Hepatocyte (in vitro differentiated cells): ENCODE measurements at regions not wholly inside any gene's neighbourhood (a gene's known extent, or its start where the extent isn't known, plus 50 kb on each side); places are given as distances from the start of the nearest gene placed in this dataset.

ENCODE experiments used
- EZH2 ChIP-seq: fragments of 200-600 bp; sonication (generic); IDR thresholded peaks from 2 replicates; pipeline ENCODE4 v1.6.1; 2016; ENCODE audit warnings: antibody characterized with exemption, mild to moderate bottlenecking, borderline replicate concordance
- TF ChIP-seq, protein P1 (sequence below): fragments of 200-600 bp; sonication (generic); IDR thresholded peaks from 2 replicates; pipeline ENCODE4 v1.5.1; 2016; ENCODE audit warnings: antibody characterized with exemption, mild to moderate bottlenecking; ENCODE audit not compliant: poor library complexity

DNA sequence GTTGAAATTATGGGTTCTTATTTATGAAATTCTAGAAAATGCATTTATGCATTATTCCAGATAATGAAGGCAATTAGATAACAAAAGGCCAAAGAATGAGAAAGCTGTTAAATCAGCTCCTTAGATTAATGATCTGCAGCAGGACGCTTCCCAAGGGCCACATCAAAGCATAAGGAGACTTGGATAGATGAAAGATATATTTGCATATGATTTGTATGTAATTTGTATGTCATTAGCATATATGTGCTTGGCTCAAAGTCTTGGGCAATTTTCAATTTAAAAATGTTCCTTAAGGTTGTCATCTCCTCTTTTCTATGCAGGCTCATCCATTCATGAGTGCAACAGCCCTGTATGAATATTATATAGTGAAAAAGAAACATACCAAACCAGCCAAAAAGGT lies 126.8 kb upstream of the IRS2 start:
- TF ChIP-seq, protein P1, sequence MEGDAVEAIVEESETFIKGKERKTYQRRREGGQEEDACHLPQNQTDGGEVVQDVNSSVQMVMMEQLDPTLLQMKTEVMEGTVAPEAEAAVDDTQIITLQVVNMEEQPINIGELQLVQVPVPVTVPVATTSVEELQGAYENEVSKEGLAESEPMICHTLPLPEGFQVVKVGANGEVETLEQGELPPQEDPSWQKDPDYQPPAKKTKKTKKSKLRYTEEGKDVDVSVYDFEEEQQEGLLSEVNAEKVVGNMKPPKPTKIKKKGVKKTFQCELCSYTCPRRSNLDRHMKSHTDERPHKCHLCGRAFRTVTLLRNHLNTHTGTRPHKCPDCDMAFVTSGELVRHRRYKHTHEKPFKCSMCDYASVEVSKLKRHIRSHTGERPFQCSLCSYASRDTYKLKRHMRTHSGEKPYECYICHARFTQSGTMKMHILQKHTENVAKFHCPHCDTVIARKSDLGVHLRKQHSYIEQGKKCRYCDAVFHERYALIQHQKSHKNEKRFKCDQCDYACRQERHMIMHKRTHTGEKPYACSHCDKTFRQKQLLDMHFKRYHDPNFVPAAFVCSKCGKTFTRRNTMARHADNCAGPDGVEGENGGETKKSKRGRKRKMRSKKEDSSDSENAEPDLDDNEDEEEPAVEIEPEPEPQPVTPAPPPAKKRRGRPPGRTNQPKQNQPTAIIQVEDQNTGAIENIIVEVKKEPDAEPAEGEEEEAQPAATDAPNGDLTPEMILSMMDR: no peak
- no peak for TF ChIP-seq EZH2
